Sciatic nerve (tissue), 2 donors: ENCODE measurements at regions not wholly inside any gene's neighbourhood (a gene's known extent, or its start where the extent isn't known, plus 50 kb on each side); places are given as distances from the start of the nearest gene placed in this dataset.
A peak's percentile ranks its signal among the peaks of the same experiment; 100 is the strongest.

Experiments
- ATAC-seq: fragments of 200-7000 bp; cut with Tn5 transposase; one replicate; pipeline ENCODE4 v1.9.1; 2020; ENCODE audit warnings: mild to moderate bottlenecking, moderate library complexity
- DNase-seq: peaks from one replicate; pipeline ENCODE4 v3.0.0-alpha.2; 2020; ENCODE audit warnings: low spot score
- intact Hi-C: fragments of 100-400 bp; cut with DNase I; formaldehyde crosslinking; loops from one replicate; pipeline ENCODE4 v1.14.2; 2022
- donor health status: DM: no; HTN: no; CAD: no.
- donor health status: DM: no; HTN: no; CAD: no.

DNA sequence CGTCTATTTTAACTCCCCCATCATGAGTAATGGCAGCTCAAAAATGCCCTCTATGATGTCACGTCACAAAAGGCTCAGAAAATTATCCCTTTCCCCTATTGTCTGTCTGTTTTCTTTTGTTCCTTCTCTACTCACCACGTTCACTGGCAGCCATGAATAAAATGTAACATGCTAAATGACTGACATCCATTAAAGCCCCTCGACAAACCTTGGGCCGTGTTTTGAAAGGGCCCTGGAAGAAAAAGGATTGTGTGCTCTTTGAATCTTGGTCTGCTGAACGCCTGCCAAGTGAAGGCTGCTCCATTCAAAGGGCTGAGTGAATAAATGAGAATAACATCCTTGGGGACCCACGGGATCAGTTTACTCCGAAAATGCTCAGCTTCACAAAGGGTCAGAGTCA is 118.7 kb downstream of the RPS12 start:
- peak; percentile 29 for ATAC-seq
- intact Hi-C loops = no loop called here
- DNase-seq = no peak

DNA sequence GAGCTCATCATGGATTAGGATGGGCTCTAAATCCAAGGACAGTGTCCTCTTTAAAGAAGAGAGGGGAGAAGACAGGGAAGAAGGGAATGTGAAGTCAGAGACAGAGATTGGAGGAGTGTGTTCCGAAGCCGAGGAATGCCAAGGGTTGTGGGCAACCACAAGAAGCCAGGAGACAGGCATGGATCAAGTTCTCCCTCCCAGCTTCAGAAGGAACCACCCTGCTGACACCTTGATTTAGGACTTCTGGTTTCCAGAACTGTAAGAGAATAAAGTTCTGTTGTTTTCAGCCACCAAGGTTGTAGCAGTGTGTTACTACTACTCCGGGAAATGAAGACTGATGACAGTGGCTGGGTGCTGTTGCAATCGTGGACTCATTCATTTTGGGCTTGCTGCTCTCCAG is 120.1 kb downstream of the RPS12 start:
- intact Hi-C loops = no loop called here
- DNase-seq (no peak), ATAC-seq (no peak)

DNA sequence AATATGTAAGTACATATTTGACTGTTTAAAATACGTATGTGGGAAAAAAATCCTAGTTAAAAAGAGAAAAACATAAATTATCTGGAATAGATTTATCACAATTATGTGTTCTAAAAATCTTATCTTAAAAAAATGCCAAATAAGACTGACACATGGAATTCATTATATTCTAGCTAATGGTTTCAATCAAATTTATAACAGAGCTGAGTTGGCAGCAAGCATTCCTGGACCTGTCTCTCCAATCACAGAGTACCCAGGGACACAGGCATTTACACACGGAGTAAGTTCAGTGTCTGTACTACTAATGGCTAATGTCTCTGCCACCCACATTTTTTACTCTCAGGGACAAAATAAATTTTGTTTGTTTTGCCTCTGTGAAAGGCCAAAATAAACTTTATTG is 122.3 kb downstream of the RPS12 start:
- intact Hi-C loops = no loop called here
- ATAC-seq = no peak
- DNase-seq = no peak

DNA sequence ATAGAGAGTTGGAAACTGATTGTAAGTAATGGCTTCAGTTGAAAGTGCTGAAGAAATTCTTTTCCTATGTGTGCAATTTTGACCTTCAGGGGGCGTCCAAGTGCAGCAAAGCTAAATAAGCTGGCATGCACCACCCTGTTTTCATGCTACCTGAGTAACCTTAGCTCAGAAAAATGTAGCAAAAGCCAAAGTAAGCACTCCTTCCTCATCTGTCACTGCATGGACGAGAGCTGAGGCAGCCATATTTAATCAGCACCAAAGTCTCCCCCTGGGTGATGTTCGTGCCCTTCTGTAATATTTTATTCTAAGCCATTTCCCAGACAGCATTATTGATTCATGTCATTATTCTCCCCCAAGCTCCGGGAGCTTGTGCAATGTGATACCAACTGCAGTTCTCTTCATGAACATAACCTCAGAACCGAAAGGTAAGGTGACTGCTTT is 123.1 kb downstream of the RPS12 start:
- intact Hi-C loops = no loop called here
- no peak for DNase-seq
- ATAC-seq = no peak

DNA sequence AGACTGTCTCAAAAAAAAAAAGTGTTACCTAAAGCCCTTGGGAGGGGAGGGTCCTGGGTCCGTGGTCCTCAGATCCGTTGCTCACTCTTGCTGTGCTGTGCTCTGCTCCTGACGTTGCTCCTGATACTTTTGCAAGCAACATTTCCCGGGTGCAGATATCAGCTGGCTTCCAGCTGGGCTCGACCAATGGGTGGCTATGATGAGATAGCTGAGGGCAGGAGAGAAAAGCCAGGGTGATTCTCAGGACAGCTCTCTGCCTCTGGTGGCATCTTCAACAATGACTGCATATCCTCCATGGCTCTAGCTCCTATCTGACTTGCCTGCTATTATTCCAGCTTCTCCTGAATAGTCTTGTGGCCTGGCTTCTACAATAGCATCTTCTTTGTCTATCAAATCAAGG is 134.5 kb downstream of the RPS12 start:
- ATAC-seq (no peak), DNase-seq (no peak)
- intact Hi-C loops = no loop called here

DNA sequence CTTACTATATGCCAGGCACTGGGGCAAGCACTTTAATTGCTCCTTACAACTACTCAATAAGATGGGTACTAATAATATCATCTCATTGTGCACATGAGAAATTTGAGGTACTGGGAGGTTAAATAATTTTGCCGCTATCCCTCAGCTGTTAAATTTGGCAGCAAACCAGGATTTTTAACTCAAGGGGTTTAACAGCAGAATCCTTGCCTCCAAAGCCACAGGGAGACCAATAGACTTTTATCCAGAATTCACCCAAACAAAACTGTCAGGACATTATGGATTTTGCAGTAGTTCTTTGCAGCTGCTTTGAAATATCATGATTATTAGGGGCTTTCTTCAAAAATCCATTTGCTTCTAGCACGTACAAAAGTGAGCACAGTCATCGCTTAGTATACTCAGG is 136.2 kb downstream of the RPS12 start:
- DNase-seq (no peak), ATAC-seq (no peak)
- intact Hi-C loops = no loop called here

DNA sequence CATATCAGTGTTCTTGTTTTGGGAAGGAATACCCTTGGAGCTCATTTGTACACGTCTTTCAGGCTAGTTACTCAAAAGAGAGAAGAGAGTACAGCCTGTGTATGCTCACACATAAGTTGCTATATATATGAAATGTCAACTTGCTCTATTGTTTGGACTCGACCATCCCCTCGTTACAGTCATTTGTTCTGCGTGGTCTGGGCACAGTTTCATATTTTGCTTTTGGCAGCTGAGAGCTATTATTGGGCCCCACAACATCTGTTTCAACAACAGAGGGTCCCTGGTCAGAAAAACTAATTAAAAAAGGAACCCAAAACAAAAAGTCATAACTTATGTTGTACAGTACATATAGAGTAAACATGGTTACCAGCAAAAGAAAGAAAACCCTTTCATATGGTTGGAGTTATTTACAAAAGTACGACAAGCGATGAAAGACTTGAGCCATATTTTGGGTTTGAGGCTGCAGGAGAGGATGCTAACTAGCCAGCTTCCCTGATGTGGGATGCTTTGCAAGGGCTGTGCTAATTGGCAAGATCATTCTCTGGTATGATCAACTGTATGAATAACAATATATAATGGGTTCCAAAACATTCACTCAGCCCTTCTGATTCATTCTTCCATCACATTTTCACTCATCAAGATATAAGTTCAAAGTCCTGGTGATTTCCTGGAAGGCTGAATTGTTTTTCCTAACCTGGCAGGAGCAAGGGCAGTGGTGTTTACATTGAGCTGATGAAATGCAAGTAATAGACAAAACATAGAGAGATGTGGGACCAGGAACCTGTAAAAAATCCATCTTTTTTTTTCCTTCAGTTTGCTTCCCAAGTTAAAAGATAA is 137.9 kb downstream of the RPS12 start:
- intact Hi-C loops = no loop called here
- ATAC-seq (no peak), DNase-seq (no peak)

DNA sequence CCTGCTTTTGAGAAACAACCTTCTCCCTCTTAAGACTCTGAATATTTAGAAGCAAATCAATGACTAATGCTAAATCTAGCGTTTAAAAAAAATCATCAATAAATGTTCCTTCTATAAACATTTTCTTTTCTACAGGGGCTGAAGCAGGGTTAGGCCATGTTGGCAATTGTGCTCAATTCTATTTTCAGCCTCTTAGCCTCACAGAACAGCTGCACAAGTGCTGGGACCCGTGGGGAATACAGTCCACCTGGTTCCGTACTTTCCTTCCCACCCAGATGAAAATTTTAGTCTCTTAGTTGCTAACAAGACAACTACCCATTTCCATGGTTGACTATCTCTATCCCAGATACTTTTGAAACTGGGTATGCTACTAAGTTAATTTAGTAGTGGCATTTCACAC is 138.6 kb downstream of the RPS12 start:
- ATAC-seq (no peak), DNase-seq (no peak)
- intact Hi-C loops = no loop called here

DNA sequence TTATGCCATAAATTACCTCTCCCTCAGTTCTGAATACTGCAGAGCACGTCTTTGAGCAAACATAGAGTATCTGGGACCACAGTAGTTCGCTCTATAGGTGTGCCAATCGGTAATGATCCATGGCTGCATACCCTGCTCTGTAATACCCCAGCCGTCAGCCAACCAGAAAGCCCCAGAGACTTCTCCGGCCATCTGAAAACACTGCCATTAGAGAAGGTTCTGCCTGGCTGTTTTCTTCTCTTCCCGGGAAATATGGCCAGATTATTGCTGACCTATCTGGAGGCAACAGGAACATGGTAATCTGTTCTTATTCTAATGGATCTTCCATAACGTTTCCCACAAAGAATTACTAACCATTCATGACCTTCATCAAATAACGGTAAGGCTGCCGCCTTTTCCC is 139.9 kb downstream of the RPS12 start:
- no peak for DNase-seq
- no peak for ATAC-seq
- intact Hi-C loops = no loop called here

DNA sequence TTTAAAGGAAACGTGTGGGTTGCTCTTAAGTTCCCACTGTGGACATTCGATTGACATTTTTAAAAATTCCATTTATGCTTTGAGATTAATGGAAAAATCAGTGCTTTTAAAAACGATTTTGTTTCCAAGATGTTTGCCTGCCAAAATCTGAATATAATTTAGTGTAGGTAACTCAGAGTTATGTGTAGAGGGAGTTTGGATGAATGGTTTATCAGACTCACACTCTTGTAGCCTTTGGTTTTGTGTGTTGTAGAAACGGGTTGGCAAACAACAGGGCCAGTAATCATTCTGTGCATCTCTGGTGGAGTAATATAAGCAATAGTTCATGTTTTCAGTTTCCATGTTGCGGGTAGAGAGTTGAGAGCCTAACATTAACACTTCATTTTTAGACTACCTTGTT is 140.6 kb downstream of the RPS12 start:
- ATAC-seq = no peak
- DNase-seq = no peak
- intact Hi-C loops = no loop called here

DNA sequence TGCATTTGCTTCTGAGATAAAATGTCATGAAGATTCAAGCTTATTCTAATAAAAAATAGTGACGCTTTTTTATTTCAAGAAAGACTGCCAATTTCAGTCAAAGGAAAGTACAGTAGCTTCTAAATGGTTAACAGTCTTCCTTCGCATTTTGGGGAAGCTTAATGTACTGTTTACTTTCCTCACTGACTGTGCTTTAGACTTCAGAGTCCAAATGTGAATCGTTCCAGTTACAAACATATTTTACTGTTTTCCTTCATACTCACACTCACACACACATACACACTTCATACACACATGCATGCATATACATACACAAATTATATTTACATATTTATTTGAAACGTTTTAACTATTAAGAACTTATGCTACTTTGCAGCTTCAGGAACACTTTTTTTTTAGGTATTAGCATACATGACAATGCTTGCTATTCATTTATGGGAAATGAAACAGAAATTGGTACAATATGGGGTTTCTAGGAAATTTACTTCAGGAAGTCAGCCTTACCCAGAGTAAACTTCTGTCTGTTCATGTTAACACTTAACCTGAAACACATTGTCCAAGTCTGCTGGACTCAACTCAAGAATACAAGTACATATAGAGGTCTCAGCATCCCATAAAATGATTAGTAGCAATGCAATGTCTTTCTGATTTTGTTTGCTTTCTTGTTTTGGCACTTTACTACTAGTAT is 145.4 kb downstream of the RPS12 start:
- intact Hi-C loops = no loop called here

DNA sequence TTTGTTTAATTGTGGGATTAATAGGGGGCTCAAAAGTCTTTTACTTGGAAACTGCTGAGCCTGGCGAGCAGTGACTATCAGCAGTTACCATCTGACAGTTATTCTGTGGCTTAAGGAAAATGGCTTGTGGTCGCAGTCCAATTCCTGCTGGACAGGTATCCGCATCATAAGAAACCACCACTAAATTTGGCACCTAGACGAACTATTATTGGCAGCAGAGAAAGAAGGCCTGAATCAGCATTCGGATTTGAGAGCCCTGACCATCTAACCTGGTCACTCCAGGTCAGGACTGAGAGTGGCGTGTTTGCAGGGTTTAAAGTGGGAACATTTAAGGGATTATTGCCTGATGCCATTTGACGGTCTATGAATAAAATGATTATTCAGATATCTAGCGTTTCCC is 146.4 kb downstream of the RPS12 start:
- DNase-seq = no peak
- no peak for ATAC-seq
- intact Hi-C loops = no loop called here

More for the DNA sequence above, 145.4 kb downstream of the RPS12 start:
- no peak for DNase-seq
- ATAC-seq = no peak

DNA sequence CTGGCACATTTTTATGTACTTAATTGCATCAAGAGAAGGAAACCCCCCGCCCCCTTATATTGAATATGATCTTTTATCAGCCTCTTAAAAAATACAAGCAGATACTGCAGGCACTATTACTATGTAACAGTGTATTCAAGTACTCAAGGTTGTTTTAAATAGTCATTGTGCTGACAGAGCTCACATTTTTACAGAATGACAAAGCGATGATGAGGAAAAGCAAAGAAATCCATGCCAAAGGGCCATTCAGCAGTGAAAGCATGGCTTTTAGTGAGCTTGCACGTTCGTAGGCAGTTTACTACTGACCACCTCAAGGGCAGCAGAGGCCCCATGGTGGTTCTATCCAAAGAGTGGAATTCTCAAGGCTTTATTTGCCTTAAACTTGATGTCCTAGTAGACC is 146.8 kb downstream of the RPS12 start:
- DNase-seq = no peak
- intact Hi-C loops = no loop called here
- no peak for ATAC-seq

DNA sequence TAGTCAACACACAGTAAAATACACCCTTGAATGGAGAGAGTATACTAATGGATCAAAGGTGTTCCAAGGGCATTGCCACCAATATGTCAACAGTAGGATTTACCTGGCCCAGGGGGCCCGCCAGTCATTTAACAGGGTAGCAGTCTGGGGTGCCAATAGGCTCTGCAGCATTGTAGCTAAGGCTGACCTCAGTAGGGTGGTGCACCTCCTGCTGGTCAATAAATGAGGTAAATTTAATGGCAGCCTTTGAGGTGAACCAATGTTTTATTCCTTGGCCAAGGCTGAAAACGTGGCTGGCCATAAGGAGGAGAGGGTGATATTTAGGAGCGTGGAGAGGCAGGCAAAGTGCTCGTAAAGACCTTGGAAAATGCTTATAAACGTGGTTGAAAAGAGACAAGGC is 147.2 kb downstream of the RPS12 start:
- no peak for DNase-seq
- ATAC-seq = no peak
- intact Hi-C loops = no loop called here

DNA sequence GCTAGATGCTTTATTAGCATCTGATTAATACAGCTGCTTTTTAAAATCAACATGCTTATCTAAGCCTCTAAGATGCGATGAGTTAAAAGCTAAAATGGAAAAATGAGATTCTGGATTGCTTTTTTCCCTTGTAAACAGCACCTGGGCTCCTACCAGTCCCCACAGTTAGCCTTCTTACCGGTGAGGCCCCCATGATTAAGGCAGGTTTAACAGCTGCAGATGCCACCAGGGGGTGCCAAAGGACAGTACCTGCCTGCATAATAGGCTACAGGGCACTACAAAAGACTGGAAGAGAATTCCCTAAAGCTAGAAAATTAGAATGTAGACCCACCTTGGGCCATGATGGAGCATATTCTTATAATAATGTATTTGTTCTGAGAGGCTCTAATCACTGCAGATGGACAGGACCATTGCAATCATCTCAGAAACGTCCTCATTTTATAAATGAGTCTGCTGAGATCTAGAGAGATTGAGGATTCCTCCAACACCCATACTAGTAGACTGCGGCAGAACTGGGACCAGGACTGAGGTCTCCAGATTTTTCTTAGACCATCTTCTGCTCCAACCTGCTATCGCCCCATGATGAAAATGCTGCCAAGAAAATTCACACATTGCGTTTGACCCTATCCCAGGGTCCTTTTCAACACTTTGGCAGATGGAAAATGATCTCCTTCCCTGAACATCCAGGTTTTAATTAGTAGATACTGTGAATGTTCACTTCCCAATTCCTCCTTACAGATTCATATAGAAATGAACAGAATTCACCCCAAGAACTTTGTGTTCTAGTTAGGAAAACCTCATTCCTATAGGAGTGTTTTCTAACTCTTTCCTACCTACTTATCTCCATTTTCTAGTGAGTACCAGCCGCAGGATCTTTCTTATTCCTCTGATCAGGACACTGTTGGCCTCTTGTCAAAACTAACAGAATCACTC is 148.8 kb downstream of the RPS12 start:
- DNase-seq = peak; percentile 76
- intact Hi-C loops = no loop called here
- ATAC-seq = peak; percentile 73

DNA sequence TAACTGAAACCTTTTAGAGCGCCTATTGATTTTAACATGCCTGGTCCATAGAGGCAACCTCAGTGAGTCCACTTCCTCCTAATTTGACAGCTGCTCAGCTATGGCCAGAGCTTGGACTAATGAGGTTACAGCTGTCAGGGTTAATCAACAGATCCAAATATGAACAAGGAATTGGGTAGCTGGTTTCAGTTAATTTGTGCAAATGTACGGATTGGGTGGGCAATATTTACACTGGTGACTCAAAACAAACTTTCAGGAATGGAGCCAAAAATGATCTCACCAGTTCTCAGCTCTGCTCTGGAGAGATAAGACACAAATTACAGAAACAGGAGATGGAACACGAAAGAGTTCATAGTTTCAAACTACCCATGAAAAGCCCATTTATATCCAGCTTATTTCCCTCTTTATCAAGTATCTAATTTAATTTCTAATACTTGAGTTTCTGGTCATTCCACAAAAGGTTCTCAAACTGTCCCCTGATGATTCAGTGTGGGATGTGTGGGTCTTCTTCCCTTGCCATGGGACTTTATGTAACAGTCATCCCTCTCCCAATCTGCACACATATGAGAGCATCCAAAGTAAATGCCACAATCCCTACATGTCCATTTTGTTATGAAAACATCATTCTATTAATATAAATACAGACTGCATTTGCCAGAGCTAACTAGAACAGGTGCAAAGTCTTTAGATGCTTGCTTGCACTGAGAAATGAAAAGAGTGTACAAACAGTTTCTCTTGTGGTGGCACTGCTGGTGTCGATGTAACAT is 149.9 kb downstream of the RPS12 start:
- intact Hi-C loops = no loop called here
- DNase-seq = no peak
- no peak for ATAC-seq

DNA sequence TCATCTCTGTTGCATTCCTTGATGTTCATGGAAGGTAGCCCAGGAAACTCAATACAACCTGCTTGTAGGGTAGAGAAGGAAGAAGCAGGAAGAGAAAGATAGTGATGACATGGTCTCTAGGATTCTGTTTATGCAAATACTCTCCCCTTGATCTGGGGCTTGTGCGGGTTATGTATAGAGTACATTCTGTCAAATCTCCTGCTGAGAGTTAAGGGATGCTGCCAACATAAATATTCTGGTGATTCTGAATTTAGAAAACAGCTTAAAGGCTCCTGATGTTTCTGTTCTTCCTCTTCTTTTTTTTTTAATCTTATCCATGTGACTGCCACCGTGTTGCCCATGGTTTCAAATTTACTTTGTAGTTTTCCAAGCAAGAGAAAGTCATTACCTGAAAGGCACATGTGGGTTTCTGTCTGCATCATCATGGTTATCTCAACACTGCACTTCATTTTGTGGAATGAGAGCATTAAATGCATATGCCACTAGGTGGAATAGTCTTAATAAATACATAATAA is 150.6 kb downstream of the RPS12 start:
- DNase-seq (no peak), ATAC-seq (no peak)
- intact Hi-C loops = no loop called here

DNA sequence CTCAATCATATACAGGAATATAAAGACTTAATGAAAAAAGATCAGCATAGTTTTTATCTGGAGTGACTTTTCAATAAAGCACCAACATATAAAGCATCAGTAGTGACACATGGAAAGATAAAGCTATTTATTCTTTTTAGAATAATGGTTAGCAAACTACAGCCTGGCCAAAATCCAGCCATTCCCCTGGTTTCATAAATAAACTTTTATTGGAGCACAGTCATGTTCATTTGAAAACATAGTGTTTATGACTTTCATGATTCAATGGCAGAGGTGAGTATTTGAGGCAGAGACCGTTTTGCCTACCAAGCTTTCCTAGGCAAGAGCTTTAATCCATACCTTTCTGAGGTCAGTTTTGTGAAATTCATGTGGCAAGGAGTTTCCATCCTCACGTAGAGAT is 153.5 kb downstream of the RPS12 start:
- ATAC-seq (no peak), DNase-seq (no peak)
- intact Hi-C loops = no loop called here

DNA sequence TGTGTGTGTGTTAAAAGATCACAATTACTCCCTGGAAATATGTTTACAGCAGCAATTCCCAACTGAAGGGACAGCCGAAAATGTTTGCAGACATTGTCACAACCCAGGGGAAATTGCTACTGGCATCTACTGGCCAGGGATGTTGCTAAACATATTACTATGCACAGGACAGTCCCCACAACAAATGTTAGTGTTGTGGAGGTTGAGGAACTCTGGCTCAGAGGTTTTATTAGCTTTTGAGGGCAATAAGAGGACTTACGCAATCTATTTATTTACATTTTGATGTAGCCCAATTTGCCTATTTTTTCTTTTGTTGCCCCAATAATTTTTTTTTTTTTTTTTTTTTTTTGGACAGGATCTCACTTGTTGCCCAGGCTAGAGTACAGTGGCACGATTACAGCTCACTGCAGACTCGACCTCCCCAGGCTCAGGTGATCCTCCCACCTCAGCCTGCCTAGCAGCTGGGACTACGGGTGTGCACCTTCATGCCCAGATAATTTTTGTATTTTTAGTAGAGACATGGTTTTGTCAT is 154.1 kb downstream of the RPS12 start:
- ATAC-seq (no peak), DNase-seq (no peak)
- intact Hi-C loops = no loop called here
